Gastroesophageal sphincter (tissue), 4 donors: ENCODE measurements at regions not wholly inside any gene's neighbourhood (a gene's known extent, or its start where the extent isn't known, plus 50 kb on each side); places are given as distances from the start of the nearest gene placed in this dataset.

Source experiments
- ATAC-seq: fragments of 150-250 bp; one replicate; pipeline ENCODE4 v1.9.1; 2016; ENCODE audit warnings: mild to moderate bottlenecking, moderate library complexity
- H3K27ac ChIP-seq, 4 donors: fragments of 200-600 bp; sonication (generic) in 3 of 4; 1 replicate in 3 of 4; 2 replicates in 1 of 4; pipeline ENCODE4 v1.5.1; 2016 to 2019
- H3K27me3 ChIP-seq: fragments of 200-600 bp; sonication (generic); one replicate; pipeline ENCODE4 v1.5.1; 2019
- H3K36me3 ChIP-seq, 2 donors: fragments of 200-600 bp; sonication (generic); one replicate each; pipeline ENCODE4 v1.5.1; 2019; ENCODE audit warnings: control low read depth in 1 of 2
- H3K4me1 ChIP-seq, 3 donors: fragments of 200-600 bp; sonication (generic); 1 replicate in 2 of 3; 2 replicates in 1 of 3; pipeline ENCODE4 v1.5.1; 2016 to 2019; ENCODE audit warnings: control low read depth in 2 of 3
- H3K4me3 ChIP-seq, 2 donors: fragments of 200-600 bp; sonication (generic); one replicate each; pipeline ENCODE4 v1.5.1; 2019; ENCODE audit warnings: mild to moderate bottlenecking in 1 of 2, moderate library complexity in 1 of 2
- H3K9me3 ChIP-seq, 3 donors: fragments of 200-600 bp; sonication (generic); one replicate each; pipeline ENCODE4 v1.5.1; 2017 to 2019; ENCODE audit warnings: control low read depth in 2 of 3
- CTCF ChIP-seq, 4 experiments: fragments of 200-600 bp in 2 of 4; fragments of 450-650 bp in 2 of 4; sonication (generic) in 1 of 4; IDR thresholded peaks; one replicate each; pipeline ENCODE4 v1.5.1; 2017 to 2019; ENCODE audit warnings: antibody characterized with exemption in 4 of 4, mild to moderate bottlenecking in 2 of 4, moderate library complexity in 2 of 4
- EP300 ChIP-seq: sonication (generic); formaldehyde crosslinking; IDR thresholded peaks from one replicate; pipeline ENCODE4 v1.6.1; 2017; ENCODE audit warnings: antibody characterized with exemption, mild to moderate bottlenecking
- POLR2A ChIP-seq, 2 donors: fragments of 450-650 bp; IDR thresholded peaks; one replicate each; pipeline ENCODE4 v1.6.1; 2017; ENCODE audit warnings: antibody characterized with exemption in 2 of 2, mild to moderate bottlenecking in 2 of 2, moderate library complexity in 1 of 2
- POLR2AphosphoS5 ChIP-seq: sonication (generic); formaldehyde crosslinking; IDR thresholded peaks from one replicate; pipeline ENCODE4 v1.6.1; 2017; ENCODE audit warnings: antibody characterized with exemption
- WGBS, 2 donors: methylation state at CpG; one replicate each; pipeline ENCODE4 v1.1.5; 2018; ENCODE audit warnings: low coverage in 1 of 2; 5-methylcytosine and 5-hydroxymethylcytosine counted together

GRCh38 chr2:7999683-8000476 lies 682.0 kb upstream of the ID2 start:
- 86 to 97% methylated on average over 6 to 10 of the region's 11 CpGs for WGBS, 2 donors
- Histone ChIP-seq H3K36me3 (no peaks in the 10 kb centered on the region), H3K9me3 (no peaks in the 10 kb centered on the region), H3K4me3 (no peak overlapping the region), H3K27me3 (no peaks in the 10 kb centered on the region), H3K4me1 (peaks cover 0 to 17% (median 2%) of the 10 kb centered on the region in 3 donors), H3K27ac (no peak overlapping the region)
- no peak for TF ChIP-seq POLR2A (IDR thresholded peaks at IDR 0.05)
- ATAC-seq = no peak

- no peak overlapping the region for H3K4me3 ChIP-seq
- H3K9me3 ChIP-seq = no peaks in the 10 kb centered on the region
- H3K27me3 ChIP-seq = no peaks in the 10 kb centered on the region
- no peaks in the 10 kb centered on the region for H3K36me3 ChIP-seq
- H3K27ac ChIP-seq = no peak overlapping the region
- no peak for TF ChIP-seq EP300
- no peak for TF ChIP-seq POLR2A (IDR thresholded peaks at IDR 0.05)
- TF ChIP-seq POLR2AphosphoS5 = no peak
- no peak for TF ChIP-seq CTCF (IDR thresholded peaks at IDR 0.05)
- WGBS, 2 donors = 100% methylated on average over 1 of the region's 1 CpG
- peaks cover 0 to 17% (median 2%) of the 10 kb centered on the region in 3 donors for H3K4me1 ChIP-seq
- ATAC-seq = no peak
These were observed 681.0 kb upstream of the ID2 start for GRCh38 chr2:8000870-8001269.

GRCh38 chr2:8002765-8003393 lies 679.0 kb upstream of the ID2 start:
- TF ChIP-seq CTCF (IDR thresholded peaks at IDR 0.05) (no peak), POLR2AphosphoS5 (no peak), POLR2A (IDR thresholded peaks at IDR 0.05) (no peak), EP300 (no peak)
- no peak overlapping the region for H3K4me3 ChIP-seq
- H3K27ac ChIP-seq = peak overlapping the region in 2 of 4 donors; percentile 69 to 70
- peaks cover 0 to 17% (median 2%) of the 10 kb centered on the region in 3 donors for H3K4me1 ChIP-seq
- H3K9me3 ChIP-seq = no peaks in the 10 kb centered on the region
- no peaks in the 10 kb centered on the region for H3K27me3 ChIP-seq
- ATAC-seq = no peak
- WGBS, 2 donors = 85 to 98% methylated on average over 5 to 8 of the region's 8 CpGs
- no peaks in the 10 kb centered on the region for H3K36me3 ChIP-seq

GRCh38 chr2:8003462-8004075 lies 678.3 kb upstream of the ID2 start:
- H3K36me3 ChIP-seq = no peaks in the 10 kb centered on the region
- no peak overlapping the region for H3K4me3 ChIP-seq
- peak overlapping the region in 3 of 4 donors; percentile 43 to 70 (median 69) for H3K27ac ChIP-seq
- 4 to 30% methylated on average over 4 of the region's 13 CpGs for WGBS, 2 donors
- peak; percentile 89 for ATAC-seq
- H3K9me3 ChIP-seq = no peaks in the 10 kb centered on the region
- peaks cover 0 to 17% (median 2%) of the 10 kb centered on the region in 3 donors for H3K4me1 ChIP-seq
- TF ChIP-seq EP300 (no peak), POLR2AphosphoS5 (peak; percentile 48), POLR2A (IDR thresholded peaks at IDR 0.05) (no peak)
- no peaks in the 10 kb centered on the region for H3K27me3 ChIP-seq

- H3K27ac ChIP-seq = peak overlapping the region; percentile 5 to 70 (median 62)
- no peaks in the 10 kb centered on the region for H3K36me3 ChIP-seq
- H3K9me3 ChIP-seq = no peaks in the 10 kb centered on the region
- no peaks in the 10 kb centered on the region for H3K27me3 ChIP-seq
- ATAC-seq = peak; percentile 91
- no peak overlapping the region for H3K4me3 ChIP-seq
- 4 to 22% methylated on average over 4 of the region's 4 CpGs for WGBS, 2 donors
- TF ChIP-seq POLR2A (IDR thresholded peaks at IDR 0.05) (no peak), POLR2AphosphoS5 (peak; percentile 62)
- H3K4me1 ChIP-seq = peaks cover 0 to 17% (median 2%) of the 10 kb centered on the region in 3 donors
These were observed 677.6 kb upstream of the ID2 start for GRCh38 chr2:8004250-8004681.

GRCh38 chr2:8006181-8006580 lies 675.7 kb upstream of the ID2 start:
- Histone ChIP-seq H3K4me1 (peaks cover 0 to 17% (median 2%) of the 10 kb centered on the region in 3 donors), H3K27ac (no peak overlapping the region), H3K9me3 (no peaks in the 10 kb centered on the region), H3K36me3 (no peaks in the 10 kb centered on the region), H3K4me3 (no peak overlapping the region), H3K27me3 (no peaks in the 10 kb centered on the region)
- no peak for ATAC-seq
- TF ChIP-seq POLR2A (IDR thresholded peaks at IDR 0.05) (no peak), EP300 (no peak), POLR2AphosphoS5 (no peak), CTCF (IDR thresholded peaks at IDR 0.05) (no peak)
